Esophagus muscularis mucosa (tissue), 4 donors: ENCODE measurements at regions not wholly inside any gene's neighbourhood (a gene's known extent, or its start where the extent isn't known, plus 50 kb on each side); places are given as distances from the start of the nearest gene placed in this dataset.

Source experiments
- DNase-seq: peaks from one replicate; pipeline ENCODE4 v3.0.0-alpha.2; 2017; ENCODE audit errors: extremely low spot score
- H3K27ac ChIP-seq, 4 donors: fragments of 200-600 bp; sonication (generic); replicated peaks in 1 of 4; 1 replicate in 3 of 4; 2 replicates in 1 of 4; pipeline ENCODE4 v1.5.1; 2016 to 2019; ENCODE audit warnings: mild to moderate bottlenecking in 1 of 4
- H3K27me3 ChIP-seq, 4 donors: fragments of 200-600 bp; sonication (generic); one replicate each; pipeline versions ENCODE4 v1.5.1 to v1.6.0; 2016 to 2019
- H3K36me3 ChIP-seq, 4 donors: fragments of 200-600 bp; sonication (generic); one replicate each; pipeline ENCODE4 v1.5.1; 2016 to 2019
- H3K4me1 ChIP-seq, 4 donors: fragments of 200-600 bp; sonication (generic); one replicate each; pipeline ENCODE4 v1.5.1; 2016 to 2019
- H3K4me3 ChIP-seq, 4 donors: fragments of 200-600 bp; sonication (generic); 1 replicate in 2 of 4; 2 replicates in 2 of 4; pipeline ENCODE4 v1.5.1; 2016 to 2019; ENCODE audit warnings: mild to moderate bottlenecking in 4 of 4, moderate library complexity in 1 of 4
- H3K9me3 ChIP-seq, 4 donors: fragments of 200-600 bp; sonication (generic); 1 replicate in 3 of 4; 2 replicates in 1 of 4; pipeline ENCODE4 v1.5.1; 2016 to 2019
- CTCF ChIP-seq, 3 experiments: fragments of 200-600 bp in 2 of 3; fragments of 450-650 bp in 1 of 3; sonication (generic) in 2 of 3; IDR thresholded peaks; one replicate each; pipeline ENCODE4 v1.5.1; 2017 to 2019; ENCODE audit warnings: antibody characterized with exemption in 3 of 3, mild to moderate bottlenecking in 2 of 3, moderate library complexity in 1 of 3
- EP300 ChIP-seq: sonication (generic); formaldehyde crosslinking; IDR thresholded peaks from one replicate; pipeline ENCODE4 v1.6.1; 2017; ENCODE audit warnings: antibody characterized with exemption
- POLR2A ChIP-seq: fragments of 450-650 bp; IDR thresholded peaks from one replicate; pipeline ENCODE4 v1.6.1; 2017; ENCODE audit warnings: antibody characterized with exemption, moderate library complexity, mild to moderate bottlenecking, low read depth
- POLR2AphosphoS5 ChIP-seq, 2 donors: sonication (generic); formaldehyde crosslinking; IDR thresholded peaks; one replicate each; pipeline ENCODE4 v1.6.1; 2017; ENCODE audit warnings: antibody characterized with exemption in 2 of 2
- WGBS: methylation state at CpG from one replicate; pipeline ENCODE4 v1.1.5; 2018; 5-methylcytosine and 5-hydroxymethylcytosine counted together
- intact Hi-C: fragments of 100-400 bp; cut with DNase I; formaldehyde crosslinking; loops from one replicate; pipeline ENCODE4 v1.15.1; 2023
- small RNA-seq, 3 donors: library from RNA; depleted of rRNA; stranded (forward); fragments of <200 nt; gene quantifications; one replicate each; pipeline ENCODE3, GENCODE V24; 2016

- 90% methylated on average over 7 of the region's 7 CpGs for WGBS
- intact Hi-C loops: no loop called here
- Histone ChIP-seq H3K4me1 (no peaks in the 10 kb centered on the region), H3K36me3 (no peaks in the 10 kb centered on the region), H3K27me3 (peaks cover 0 to 12% (median 0%) of the 10 kb centered on the region in 4 donors), H3K4me3 (no peak overlapping the region), H3K9me3 (peaks cover 0 to 31% (median 13%) of the 10 kb centered on the region in 4 donors), H3K27ac (no peak overlapping the region)
- TF ChIP-seq EP300 (no peak), POLR2AphosphoS5 (IDR thresholded peaks at IDR 0.05) (no peak), POLR2A (no peak), CTCF (IDR thresholded peaks at IDR 0.05) (no peak)
- no peak for DNase-seq
Observed at GRCh38 chr14:104528496-104528895, 51.1 kb upstream of the C14orf180 start.

Small RNAs in the stretch of these regions (small RNA-seq; reads per million reads assigned to genes)
- gene RNU6-684P: 0 reads per million in 3 donors
